Activated T-cell treated with anti-CD3 and anti-CD28 coated beads, Interleukin-2, amount 50 U/mL, for 24 hours (primary cell): ENCODE measurements at regions not wholly inside any gene's neighbourhood (a gene's known extent, or its start where the extent isn't known, plus 50 kb on each side); places are given as distances from the start of the nearest gene placed in this dataset.

ENCODE experiments used
- DNase-seq: peaks from one replicate; pipeline ENCODE4 v3.0.0-alpha.2; 2020
- H3K27ac Mint-ChIP-seq: 2 replicates; pipeline ENCODE4 v1.8.0; 2020; ENCODE audit warnings: mild to moderate bottlenecking, mixed read lengths
- H3K27me3 Mint-ChIP-seq: 2 replicates; pipeline ENCODE4 v1.8.0; 2020; ENCODE audit warnings: mixed read lengths
- H3K36me3 Mint-ChIP-seq: 2 replicates; pipeline ENCODE4 v1.8.0; 2020; ENCODE audit warnings: low read depth, mixed read lengths
- H3K4me1 Mint-ChIP-seq: 2 replicates; pipeline ENCODE4 v1.8.0; 2020; ENCODE audit warnings: low read depth, mixed read lengths
- H3K4me3 Mint-ChIP-seq: 2 replicates; pipeline ENCODE4 v1.8.0; 2020; ENCODE audit warnings: mild to moderate bottlenecking, moderate library complexity, mixed read lengths
- H3K9me3 Mint-ChIP-seq: 2 replicates; pipeline ENCODE4 v1.8.0; 2020; ENCODE audit warnings: mixed read lengths

DNA sequence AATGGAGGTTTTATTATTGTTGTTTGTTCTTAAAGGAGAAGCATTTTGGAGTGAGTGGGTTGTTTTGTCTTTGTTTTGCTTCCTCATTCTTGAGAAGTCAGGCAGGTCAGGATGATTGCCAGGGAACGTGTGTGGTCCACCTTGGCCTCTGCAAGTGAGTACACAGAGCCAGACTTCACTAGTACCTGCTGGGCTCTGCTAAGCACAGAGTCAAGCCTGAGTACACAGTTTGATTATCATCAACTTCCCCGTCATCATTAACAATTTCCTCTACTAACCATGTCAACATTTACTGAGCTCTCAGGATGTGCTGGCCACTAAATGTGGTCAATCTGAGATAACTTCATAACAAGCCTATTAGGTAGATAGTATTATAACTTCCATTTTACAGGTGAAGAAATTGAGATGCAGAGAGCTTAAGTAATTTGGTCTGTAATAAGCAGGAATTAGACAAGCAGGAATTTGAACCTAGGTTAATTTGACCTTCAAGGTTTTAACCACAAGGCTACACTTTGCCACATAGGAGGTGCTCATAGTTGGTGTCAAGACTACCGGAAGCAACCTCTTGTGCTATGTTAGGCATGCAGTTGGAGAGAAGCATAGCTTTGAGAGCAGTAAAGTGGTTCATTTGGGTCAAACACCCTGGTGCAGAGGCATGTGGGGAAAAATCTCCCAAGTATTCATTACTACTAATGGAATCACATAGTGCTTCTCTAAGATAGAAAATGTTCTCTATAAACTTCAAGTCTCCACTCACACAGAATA lies 178.3 kb downstream of the NUAK1 start:
- Mint-ChIP-seq H3K4me1 (no peaks in the 10 kb centered on the region), H3K27me3 (peaks cover 13% of the 10 kb centered on the region), H3K36me3 (no peaks in the 10 kb centered on the region), H3K9me3 (no peaks in the 10 kb centered on the region), H3K4me3 (no peak overlapping the region), H3K27ac (no peak overlapping the region)
- no peak for DNase-seq

DNA sequence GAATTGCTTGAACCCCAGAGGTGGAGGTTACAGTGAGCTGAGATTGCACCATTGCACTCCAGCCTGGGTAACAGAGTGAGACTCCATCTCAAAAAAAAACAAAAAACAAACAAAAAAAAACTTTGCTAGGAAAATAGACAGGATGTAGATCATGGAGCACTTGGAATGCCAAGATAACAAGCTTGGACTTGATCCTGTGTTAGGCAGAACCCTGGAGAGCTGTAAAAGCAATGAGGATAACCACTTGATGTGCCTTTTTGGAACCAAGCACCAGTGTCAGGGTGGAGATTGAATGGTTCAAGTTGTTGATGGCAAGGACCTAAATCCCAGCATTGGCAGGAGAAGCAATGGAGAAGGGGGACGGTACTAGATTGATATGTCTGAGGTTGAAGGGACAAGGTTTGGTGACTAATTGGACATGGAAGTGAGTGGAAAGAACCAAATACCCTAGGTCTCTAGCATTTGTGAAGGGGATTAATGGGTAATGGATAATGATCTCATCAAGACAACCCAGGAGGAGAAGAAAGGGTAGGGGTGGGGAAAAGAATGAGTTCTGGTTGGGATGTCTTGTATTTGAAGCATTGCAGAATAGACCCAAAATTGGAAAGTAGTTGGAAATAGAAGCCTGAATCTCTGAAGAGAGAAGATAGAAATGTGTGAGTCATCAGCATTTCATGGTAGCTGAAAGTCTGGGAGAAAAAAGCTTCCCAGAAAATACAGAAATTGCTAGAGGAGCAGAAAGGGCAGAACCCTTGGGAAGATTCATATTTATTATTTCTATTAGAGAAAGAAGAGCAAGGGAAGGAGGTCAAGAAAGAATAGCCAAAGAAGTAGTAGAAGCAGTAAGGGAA lies 176.7 kb downstream of the NUAK1 start:
- no peak for DNase-seq
- H3K27ac Mint-ChIP-seq: no peak overlapping the region
- H3K27me3 Mint-ChIP-seq: peaks cover 9% of the 10 kb centered on the region
- H3K4me3 Mint-ChIP-seq: no peak overlapping the region
- H3K36me3 Mint-ChIP-seq: no peaks in the 10 kb centered on the region
- no peaks in the 10 kb centered on the region for H3K9me3 Mint-ChIP-seq
- H3K4me1 Mint-ChIP-seq: no peaks in the 10 kb centered on the region

DNA sequence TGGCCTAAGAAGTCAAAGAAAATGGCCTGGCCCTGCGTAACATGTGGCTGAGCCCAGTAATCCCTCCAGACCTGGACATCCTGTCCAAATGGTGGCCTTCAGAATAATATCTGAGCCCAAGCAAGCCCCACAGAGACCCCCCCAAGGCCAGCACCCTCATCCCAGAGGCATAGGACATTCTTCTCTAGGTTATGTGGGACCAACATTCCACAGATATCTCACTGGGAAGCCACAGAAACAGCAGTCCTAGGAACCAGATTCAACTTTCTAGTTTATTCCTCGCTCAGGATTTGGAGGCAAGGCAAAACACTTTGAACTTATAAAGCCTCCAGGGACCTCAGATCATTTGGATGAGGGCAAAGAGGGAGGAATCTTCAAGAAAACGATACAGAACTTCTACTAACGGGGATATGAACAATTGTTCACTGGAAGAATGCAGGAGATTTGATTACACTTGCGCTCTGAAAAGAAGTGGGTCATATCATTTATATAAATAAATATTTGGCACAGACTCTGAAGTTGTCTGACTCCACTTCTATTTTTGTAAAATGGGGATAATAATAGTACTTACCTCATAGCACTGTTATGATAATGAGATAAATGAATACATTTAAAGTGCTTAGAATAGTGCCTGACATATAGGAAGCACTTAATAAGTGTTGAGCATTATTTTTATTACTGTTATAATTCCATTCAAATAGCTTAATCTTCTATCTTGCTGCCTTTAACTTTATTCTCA lies 171.5 kb downstream of the NUAK1 start:
- Mint-ChIP-seq H3K9me3 (no peaks in the 10 kb centered on the region), H3K27ac (no peak overlapping the region), H3K36me3 (no peaks in the 10 kb centered on the region), H3K27me3 (peaks cover 3% of the 10 kb centered on the region), H3K4me1 (no peaks in the 10 kb centered on the region), H3K4me3 (no peak overlapping the region)
- DNase-seq: no peak

DNA sequence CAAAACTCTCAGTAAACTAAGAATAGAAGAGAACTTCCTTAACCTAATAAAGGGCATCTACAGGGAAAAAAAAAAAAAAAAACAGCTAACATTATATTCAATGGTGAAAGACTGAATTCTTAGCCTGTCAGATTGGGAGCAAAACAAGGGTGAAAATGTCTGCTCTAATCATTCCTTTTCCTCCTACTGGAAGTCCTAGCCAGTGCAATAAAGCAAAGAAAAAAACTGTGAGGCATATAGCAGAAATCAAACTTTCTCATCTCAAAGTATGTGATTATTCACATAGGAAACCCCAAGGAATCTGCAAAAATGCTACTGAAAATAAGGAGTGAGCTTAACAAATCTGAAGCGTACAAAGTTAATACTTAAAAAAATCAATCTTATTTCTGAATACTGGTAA lies 170.7 kb downstream of the NUAK1 start:
- Mint-ChIP-seq H3K27ac (no peak overlapping the region), H3K27me3 (peaks cover 3% of the 10 kb centered on the region), H3K4me3 (no peak overlapping the region), H3K4me1 (no peaks in the 10 kb centered on the region), H3K36me3 (no peaks in the 10 kb centered on the region), H3K9me3 (no peaks in the 10 kb centered on the region)
- DNase-seq: no peak

DNA sequence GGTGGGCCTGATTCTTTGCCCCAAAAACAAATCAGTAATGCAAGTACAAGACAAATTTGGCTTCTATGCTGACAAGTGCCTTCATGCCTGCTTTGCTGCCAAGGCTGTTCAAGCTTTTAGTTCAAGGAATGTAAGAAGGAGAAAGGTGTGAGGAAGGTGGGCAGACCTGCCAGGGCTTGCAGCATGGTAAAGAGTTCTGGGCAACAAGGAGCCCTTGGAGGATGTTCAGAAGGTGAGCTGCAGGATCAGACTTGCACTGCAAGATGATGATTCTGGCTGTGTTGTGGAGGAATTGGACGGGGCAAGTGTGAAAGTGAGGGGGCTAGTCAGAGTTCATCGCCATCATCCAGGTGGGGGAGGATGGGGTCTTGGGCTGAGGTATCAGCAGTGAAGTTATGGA lies 167.9 kb downstream of the NUAK1 start:
- Mint-ChIP-seq H3K27me3 (peaks cover 3% of the 10 kb centered on the region), H3K27ac (no peak overlapping the region), H3K36me3 (no peaks in the 10 kb centered on the region), H3K4me1 (no peaks in the 10 kb centered on the region), H3K9me3 (no peaks in the 10 kb centered on the region), H3K4me3 (no peak overlapping the region)
- DNase-seq: no peak

DNA sequence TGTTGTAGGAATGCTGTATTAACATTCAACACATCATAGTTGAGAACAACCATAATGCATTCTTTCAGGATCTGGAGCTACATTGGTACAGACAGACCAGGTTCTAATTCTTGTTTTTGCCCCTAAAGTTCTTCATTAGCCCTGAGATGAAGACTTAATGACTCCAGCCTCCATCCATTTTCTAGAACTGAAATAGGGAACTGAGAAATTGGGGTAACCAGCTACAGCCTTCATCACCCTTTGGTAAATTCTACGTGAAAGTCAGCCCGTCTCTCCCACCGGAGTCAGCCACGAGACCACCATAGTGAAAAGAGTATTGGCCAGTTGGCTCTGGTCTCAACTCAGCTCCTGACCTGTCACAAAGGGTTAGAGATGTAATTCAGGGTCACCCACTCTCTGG lies 164.0 kb downstream of the NUAK1 start:
- Mint-ChIP-seq H3K27me3 (peaks cover 3% of the 10 kb centered on the region), H3K27ac (no peak overlapping the region), H3K9me3 (no peaks in the 10 kb centered on the region), H3K4me1 (no peaks in the 10 kb centered on the region), H3K4me3 (no peak overlapping the region), H3K36me3 (no peaks in the 10 kb centered on the region)
- no peak for DNase-seq

DNA sequence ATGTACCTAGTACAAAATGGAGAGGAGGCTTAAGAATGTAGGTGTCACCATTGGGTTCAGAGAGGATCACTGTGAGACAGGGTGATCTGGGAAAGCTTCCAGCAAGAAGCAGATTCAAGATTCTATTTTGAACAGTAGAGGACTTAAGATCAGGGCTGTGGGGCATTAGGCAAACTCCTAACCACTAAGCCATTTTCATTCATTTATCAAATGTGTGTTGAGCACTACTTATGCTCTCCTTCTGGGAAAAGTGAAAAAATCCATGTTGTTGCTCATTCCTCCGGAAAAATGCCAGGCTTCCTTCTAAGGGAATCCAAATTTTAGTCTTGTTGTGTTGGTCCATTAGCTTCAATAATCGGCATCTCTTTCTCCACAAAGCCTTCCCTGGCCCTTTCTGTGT lies 163.4 kb downstream of the NUAK1 start:
- DNase-seq: no peak

DNA sequence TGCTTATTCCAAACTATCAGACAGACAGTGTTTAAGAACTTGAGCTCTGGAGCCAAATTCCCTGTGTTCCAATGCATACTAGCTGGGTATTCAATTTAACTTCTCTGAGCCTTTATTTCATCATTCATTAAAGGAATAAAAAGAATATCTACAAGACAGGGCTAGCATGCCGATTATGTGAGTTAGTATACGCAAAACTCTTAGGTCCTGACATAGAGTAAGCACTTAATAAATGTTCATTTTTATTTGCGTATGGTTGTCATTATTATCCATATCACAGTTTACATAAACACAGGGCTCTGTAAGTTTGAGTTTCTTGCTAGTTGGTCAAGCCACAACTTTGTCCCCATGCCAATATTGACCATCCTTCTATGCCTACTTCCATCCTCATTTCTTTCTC lies 161.5 kb downstream of the NUAK1 start:
- DNase-seq: no peak
- no peaks in the 10 kb centered on the region for H3K9me3 Mint-ChIP-seq
- H3K4me3 Mint-ChIP-seq: no peak overlapping the region
- H3K27me3 Mint-ChIP-seq: peaks cover 3% of the 10 kb centered on the region
- no peaks in the 10 kb centered on the region for H3K36me3 Mint-ChIP-seq
- H3K4me1 Mint-ChIP-seq: no peaks in the 10 kb centered on the region
- H3K27ac Mint-ChIP-seq: no peak overlapping the region

More for the DNA sequence above, 163.4 kb downstream of the NUAK1 start:
- Mint-ChIP-seq H3K4me1 (no peaks in the 10 kb centered on the region), H3K9me3 (no peaks in the 10 kb centered on the region), H3K27me3 (peaks cover 3% of the 10 kb centered on the region), H3K36me3 (no peaks in the 10 kb centered on the region), H3K27ac (no peak overlapping the region), H3K4me3 (no peak overlapping the region)

DNA sequence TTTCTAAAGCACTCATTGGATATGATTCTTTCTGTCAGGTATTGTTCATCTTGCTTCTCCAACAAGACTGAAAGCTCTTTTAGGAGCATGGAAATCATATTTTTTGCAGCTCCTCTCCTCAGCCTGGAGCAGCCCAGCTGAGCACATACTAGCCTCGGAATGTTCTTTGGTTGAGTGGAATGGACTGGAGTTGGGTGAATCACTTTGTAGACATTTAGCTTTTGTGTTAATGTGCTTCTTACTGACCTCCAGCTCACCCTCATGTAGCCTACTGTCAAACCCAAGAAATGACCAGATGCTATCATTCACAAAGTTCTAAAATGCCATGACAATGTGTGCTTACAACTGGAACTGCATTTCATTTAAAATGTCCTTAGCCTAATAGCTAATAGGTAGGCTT lies 161.1 kb downstream of the NUAK1 start:
- no peak for DNase-seq
- Mint-ChIP-seq H3K4me3 (no peak overlapping the region), H3K4me1 (no peaks in the 10 kb centered on the region), H3K9me3 (no peaks in the 10 kb centered on the region), H3K27ac (no peak overlapping the region), H3K27me3 (peaks cover 3% of the 10 kb centered on the region), H3K36me3 (no peaks in the 10 kb centered on the region)

DNA sequence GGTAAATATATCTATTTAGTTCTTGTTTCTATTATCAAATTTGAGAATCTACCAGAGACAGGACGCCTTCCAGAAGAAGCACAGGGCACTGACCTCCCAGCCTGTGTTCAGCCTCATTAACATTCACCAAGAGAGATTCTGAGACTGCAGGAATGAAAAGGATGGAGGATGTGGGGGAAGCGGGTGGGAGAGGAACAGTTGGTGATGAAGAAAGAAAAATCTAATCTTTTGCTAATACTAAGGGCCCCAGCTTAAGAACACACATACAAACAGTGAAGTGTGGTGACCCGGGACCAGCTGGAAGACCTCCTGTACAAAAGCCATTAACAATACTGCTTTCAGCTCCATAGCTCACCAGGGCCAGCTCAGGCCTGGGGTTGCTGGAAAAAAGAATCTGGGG lies 160.5 kb downstream of the NUAK1 start:
- no peaks in the 10 kb centered on the region for H3K36me3 Mint-ChIP-seq
- H3K4me3 Mint-ChIP-seq: no peak overlapping the region

DNA sequence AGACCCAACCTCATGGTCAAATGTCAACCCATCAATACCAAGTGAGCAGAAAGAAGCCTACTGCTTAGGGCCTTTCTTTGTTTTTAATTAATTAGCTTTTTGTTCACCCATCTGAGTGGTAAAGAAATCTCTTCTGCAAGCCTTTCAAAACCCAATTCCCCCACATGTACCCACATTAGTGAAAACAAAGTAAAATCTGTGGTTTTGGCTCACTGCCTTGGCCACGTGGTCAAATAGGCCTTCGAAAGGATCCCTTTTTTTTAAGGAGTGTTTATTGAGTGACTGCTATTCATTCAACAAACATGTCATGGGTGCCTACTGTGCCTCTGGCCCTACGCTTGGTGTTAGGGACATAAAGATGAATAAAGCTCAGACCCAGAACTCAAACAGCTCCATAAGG lies 160.1 kb downstream of the NUAK1 start:
- Mint-ChIP-seq H3K27ac (no peak overlapping the region), H3K27me3 (peaks cover 3% of the 10 kb centered on the region), H3K4me1 (no peaks in the 10 kb centered on the region), H3K36me3 (no peaks in the 10 kb centered on the region), H3K9me3 (no peaks in the 10 kb centered on the region), H3K4me3 (no peak overlapping the region)
- no peak for DNase-seq

More for the DNA sequence above, 160.5 kb downstream of the NUAK1 start:
- Mint-ChIP-seq H3K27me3 (peaks cover 3% of the 10 kb centered on the region), H3K4me1 (no peaks in the 10 kb centered on the region), H3K27ac (no peak overlapping the region), H3K9me3 (no peaks in the 10 kb centered on the region)
- no peak for DNase-seq

DNA sequence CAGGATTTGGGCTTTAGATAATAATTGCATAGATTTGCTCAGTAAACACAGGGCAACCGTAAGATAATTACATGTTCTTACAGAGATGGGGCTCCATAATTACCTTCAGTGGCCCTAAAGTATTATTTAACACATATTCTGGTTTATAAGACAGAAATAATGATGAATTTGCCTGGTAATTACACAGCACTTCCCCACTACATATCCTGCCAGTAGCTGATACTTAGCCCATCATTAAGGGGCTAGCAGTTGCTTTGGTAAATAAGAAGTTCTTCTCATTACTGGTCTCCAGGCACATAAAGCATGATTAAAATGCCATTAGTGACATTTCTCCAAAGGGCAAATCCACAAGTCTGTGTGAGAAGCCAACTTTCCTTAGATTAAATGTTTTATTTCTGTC lies 158.7 kb downstream of the NUAK1 start:
- no peak overlapping the region for H3K27ac Mint-ChIP-seq
- peaks cover 3% of the 10 kb centered on the region for H3K27me3 Mint-ChIP-seq
- H3K9me3 Mint-ChIP-seq: no peaks in the 10 kb centered on the region
- no peak for DNase-seq
- H3K4me1 Mint-ChIP-seq: no peaks in the 10 kb centered on the region
- H3K36me3 Mint-ChIP-seq: no peaks in the 10 kb centered on the region
- no peak overlapping the region for H3K4me3 Mint-ChIP-seq

DNA sequence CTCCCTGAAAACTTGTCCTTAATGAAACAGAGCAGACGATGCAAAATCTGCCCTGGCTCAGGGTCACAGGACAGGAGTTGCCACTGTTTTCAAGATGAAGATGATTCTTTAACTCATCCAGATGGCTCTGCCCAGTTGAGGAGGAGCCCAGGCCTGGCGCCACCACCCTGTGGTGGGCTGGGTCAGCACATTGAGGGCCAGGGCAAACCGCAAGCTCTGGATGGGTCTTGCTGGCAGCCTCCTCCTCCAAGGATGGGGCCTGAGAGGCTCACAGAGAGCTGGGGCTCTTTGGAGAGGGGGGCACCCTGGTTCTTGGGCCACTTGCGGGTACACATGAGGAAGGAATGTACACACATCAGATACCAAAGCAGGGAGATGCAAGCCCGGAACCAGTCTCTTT lies 158.2 kb downstream of the NUAK1 start:
- H3K27me3 Mint-ChIP-seq: peaks cover under 1% of the 10 kb centered on the region
- no peaks in the 10 kb centered on the region for H3K36me3 Mint-ChIP-seq
- DNase-seq: no peak
- no peak overlapping the region for H3K4me3 Mint-ChIP-seq
- no peaks in the 10 kb centered on the region for H3K4me1 Mint-ChIP-seq
- no peak overlapping the region for H3K27ac Mint-ChIP-seq
- no peaks in the 10 kb centered on the region for H3K9me3 Mint-ChIP-seq

DNA sequence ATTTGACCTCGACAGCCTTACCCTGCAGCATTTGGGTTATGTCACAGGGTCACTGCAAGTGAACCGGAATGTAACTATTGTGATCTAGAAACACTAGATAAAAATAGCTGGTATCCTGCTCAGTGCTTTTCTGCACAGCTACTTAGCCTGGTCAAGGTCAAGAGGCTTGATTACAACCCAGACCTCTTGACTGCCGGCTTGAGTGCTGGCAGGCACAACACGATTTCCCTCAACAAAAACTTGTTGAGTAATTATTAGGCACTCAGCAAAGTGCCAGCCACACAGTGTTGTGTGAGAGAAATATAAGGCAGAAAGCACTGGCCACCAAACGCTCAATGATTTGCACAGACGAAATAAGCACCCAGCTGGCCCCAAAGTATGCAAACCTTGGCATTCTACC lies 156.7 kb downstream of the NUAK1 start:
- Mint-ChIP-seq H3K27ac (no peak overlapping the region), H3K4me3 (no peak overlapping the region)

More for the DNA sequence above, 156.7 kb downstream of the NUAK1 start:
- Mint-ChIP-seq H3K9me3 (no peaks in the 10 kb centered on the region), H3K27me3 (no peaks in the 10 kb centered on the region), H3K4me1 (no peaks in the 10 kb centered on the region), H3K36me3 (no peaks in the 10 kb centered on the region)
- DNase-seq: no peak
